K562 (cell line): ENCODE measurements at regions not wholly inside any gene's neighbourhood (a gene's known extent, or its start where the extent isn't known, plus 50 kb on each side); places are given as distances from the start of the nearest gene placed in this dataset.

Experiments used
- ATAC-seq: fragments of 200-7000 bp; cut with Tn5 transposase; 3 replicates; pipeline ENCODE4 v1.9.1; 2020; ENCODE audit warnings: moderate library complexity
- BruUV-seq: library from RNA; stranded (reverse); fragments of 400-500 nt; replicated peaks from 2 replicates; lab custom pipeline; 2021; lab: Mats Ljungman, UMichigan
- CTCF ChIA-PET: fragments of 300-600 bp; formaldehyde crosslinking; extraction: SDS; loops from one replicate; lab custom pipeline; 2021; ENCODE audit warnings: low intra/inter-chr PET ratio; lab: Yijun Ruan, JAX
- POLR2A ChIA-PET: fragments of 300-600, 350-650 bp; sonication (Branson Sonifier 250); formaldehyde crosslinking; extraction: SDS; loops from one replicate; lab custom pipeline; 2021; ENCODE audit warnings: antibody characterized with exemption, inconsistent platforms; lab: Yijun Ruan, JAX
- DNase-seq, 4 experiments: peaks; one replicate each; pipeline versions ENCODE4 v3.0.0 to v3.0.0-alpha.2; 2011 to 2018; ENCODE audit warnings: low spot score in 3 of 4, mixed read lengths in 3 of 4; ENCODE audit errors: extremely low read depth in 1 of 4
- FAIRE-seq: peaks from 2 replicates; lab custom pipeline; 2011; peaks lifted over from hg19 to GRCh38; lab: Jason Lieb, UNC
- H2AFZ ChIP-seq: 2 replicates; pipeline ENCODE4 v1.6.0; 2011; ENCODE audit warnings: low read depth, low read length, control low read depth, inconsistent platforms
- H3K27ac ChIP-seq: fragments of 200-600 bp; 3 replicates; pipeline ENCODE4 v1.8.0; 2011; ENCODE audit warnings: low read depth, mild to moderate bottlenecking, control low read depth, inconsistent platforms, low read length, moderate library complexity, mixed read lengths; ENCODE audit errors: extremely low read depth
- H3K27me3 ChIP-seq, 2 experiments: fragments of 300-600 bp in 1 of 2; 2 replicates in 1 of 2; 3 replicates in 1 of 2; pipeline versions ENCODE4 v1.6.0 to v1.8.0; 2011; ENCODE audit warnings: inconsistent platforms in 2 of 2, low read length in 2 of 2, mild to moderate bottlenecking in 1 of 2, mixed read lengths in 1 of 2, moderate library complexity in 1 of 2; ENCODE audit not compliant: control insufficient read depth in 2 of 2, insufficient read depth in 2 of 2
- H3K36me3 ChIP-seq: fragments of 300-600 bp; 3 replicates; pipeline ENCODE4 v1.8.0; 2011; ENCODE audit warnings: mild to moderate bottlenecking, low read length, inconsistent platforms; ENCODE audit not compliant: control insufficient read depth, insufficient read depth
- H3K4me1 ChIP-seq, 2 experiments: fragments of 200-600 bp in 1 of 2; replicated peaks in 1 of 2; 2 replicates in 1 of 2; 3 replicates in 1 of 2; pipeline versions ENCODE4 v1.5.1 to v1.8.0; 2011; ENCODE audit warnings: inconsistent platforms in 2 of 2, low read length in 2 of 2, mild to moderate bottlenecking in 1 of 2, mixed read lengths in 1 of 2, moderate library complexity in 1 of 2; ENCODE audit not compliant: control insufficient read depth in 2 of 2, insufficient read depth in 2 of 2
- H3K4me2 ChIP-seq: 2 replicates; pipeline ENCODE4 v1.6.1; 2011; ENCODE audit warnings: low read length, control low read depth, inconsistent platforms, mixed read lengths; ENCODE audit not compliant: insufficient read depth
- H3K4me3 ChIP-seq: fragments of 200-600 bp; sonication (generic), shearing (Covaris generic); 2 replicates; pipeline ENCODE4 v1.5.1; 2016; ENCODE audit warnings: control low read depth, inconsistent platforms
- H3K79me2 ChIP-seq: fragments of 200-600 bp; 3 replicates; pipeline ENCODE4 v1.8.0; 2011; ENCODE audit warnings: low read length, inconsistent platforms; ENCODE audit not compliant: control insufficient read depth, insufficient read depth
- H3K9ac ChIP-seq, 2 experiments: 2 replicates each; pipeline versions ENCODE4 v1.6.0 to v1.6.1; 2011; ENCODE audit warnings: low read depth in 2 of 2, low read length in 2 of 2, control low read depth in 1 of 2, inconsistent platforms in 1 of 2, mild to moderate bottlenecking in 1 of 2, mixed read lengths in 1 of 2; ENCODE audit not compliant: insufficient read depth in 1 of 2
- H3K9me1 ChIP-seq: one replicate; pipeline ENCODE4 v1.6.0; 2011; ENCODE audit warnings: inconsistent platforms, mild to moderate bottlenecking, low read length, moderate library complexity; ENCODE audit not compliant: control insufficient read depth, insufficient read depth
- H3K9me3 ChIP-seq: replicated peaks from 2 replicates; pipeline ENCODE4 v1.5.1; 2011; ENCODE audit warnings: low read depth, low read length, inconsistent platforms; ENCODE audit not compliant: control insufficient read depth, insufficient read depth
- H4K20me1 ChIP-seq: replicated peaks from 2 replicates; pipeline ENCODE4 v1.6.1; 2011; ENCODE audit warnings: low read length, inconsistent platforms, mixed read lengths; ENCODE audit not compliant: control insufficient read depth, insufficient read depth
- ATF1 ChIP-seq, 2 experiments: fragments of 450-650 bp in 1 of 2; IDR thresholded peaks; 2 replicates each; pipeline ENCODE4 v1.6.1; 2016; ENCODE audit warnings: missing compliant biosample characterization in 1 of 2, missing genetic modification characterization in 1 of 2
- CEBPB ChIP-seq: fragments of 450-650 bp; IDR thresholded peaks from 2 replicates; pipeline ENCODE4 v1.6.1; 2016; ENCODE audit warnings: missing genetic modification characterization, missing compliant biosample characterization
- DPF2 ChIP-seq: fragments of 450-650 bp; IDR thresholded peaks from 2 replicates; pipeline ENCODE4 v1.6.1; 2016
- NR2C2 ChIP-seq, 2 experiments: fragments of 200-800 bp in 1 of 2; sonication (Bioruptor generic) in 1 of 2; sonication (generic) in 1 of 2; formaldehyde crosslinking in 1 of 2; IDR thresholded peaks; 2 replicates each; pipeline versions ENCODE4 v1.6.1 to v1.8.0; 2016 to 2022; ENCODE audit warnings: mild to moderate bottlenecking in 1 of 2, missing compliant biosample characterization in 1 of 2, missing genetic modification characterization in 1 of 2, missing genetic modification reagents in 1 of 2
- RNF2 ChIP-seq: sonication (generic); IDR thresholded peaks from 2 replicates; pipeline ENCODE4 v1.6.1; 2016
- ZNF316 ChIP-seq: fragments of 450-650 bp; IDR thresholded peaks from 2 replicates; pipeline ENCODE4 v1.6.1; 2016
- WGBS: fragments of 100-300 bp; shearing (Covaris generic); methylation state at CpG from one replicate; pipeline ENCODE4 v1.1.6; 2016; ENCODE audit warnings: low coverage, mixed read lengths; ENCODE audit not compliant: insufficient coverage; ENCODE audit errors: missing lambda C conversion rate; 5-methylcytosine and 5-hydroxymethylcytosine counted together
- in situ Hi-C: fragments of 300-500 bp; cut with MboI; formaldehyde crosslinking; loops from 4 replicates; pipeline ENCODE4 v1.15.0; 2018; ENCODE audit warnings: inconsistent platforms, mixed read lengths
- intact Hi-C: fragments of 100-400 bp; cut with micrococcal nuclease; formaldehyde crosslinking; loops from 2 replicates; pipeline ENCODE4 v1.14.2; 2022
- TF ChIP-seq, protein P1 (sequence below), 2 experiments: IDR thresholded peaks in 1 of 2; conservative IDR thresholded peaks in 1 of 2; 2 replicates each; pipeline ENCODE4 v1.6.1; 2016; ENCODE audit warnings: low read depth in 2 of 2, mild to moderate bottlenecking in 1 of 2, missing compliant biosample characterization in 1 of 2, missing genetic modification characterization in 1 of 2, moderate library complexity in 1 of 2
- TF ChIP-seq, protein P2 (sequence below): fragments of 250-450 bp; sonication (Bioruptor Pico); IDR thresholded peaks from 2 replicates; pipeline ENCODE4 v1.4.0; 2020; ENCODE audit warnings: mild to moderate bottlenecking, moderate library complexity
- TF ChIP-seq, protein P3 (sequence below): fragments of 450-650 bp; IDR thresholded peaks from 2 replicates; pipeline ENCODE4 v1.6.1; 2016
- TF ChIP-seq, protein P4 (sequence below): fragments of 450-650 bp; IDR thresholded peaks from 2 replicates; pipeline ENCODE4 v1.6.1; 2018; ENCODE audit not compliant: partially characterized antibody

DNA sequence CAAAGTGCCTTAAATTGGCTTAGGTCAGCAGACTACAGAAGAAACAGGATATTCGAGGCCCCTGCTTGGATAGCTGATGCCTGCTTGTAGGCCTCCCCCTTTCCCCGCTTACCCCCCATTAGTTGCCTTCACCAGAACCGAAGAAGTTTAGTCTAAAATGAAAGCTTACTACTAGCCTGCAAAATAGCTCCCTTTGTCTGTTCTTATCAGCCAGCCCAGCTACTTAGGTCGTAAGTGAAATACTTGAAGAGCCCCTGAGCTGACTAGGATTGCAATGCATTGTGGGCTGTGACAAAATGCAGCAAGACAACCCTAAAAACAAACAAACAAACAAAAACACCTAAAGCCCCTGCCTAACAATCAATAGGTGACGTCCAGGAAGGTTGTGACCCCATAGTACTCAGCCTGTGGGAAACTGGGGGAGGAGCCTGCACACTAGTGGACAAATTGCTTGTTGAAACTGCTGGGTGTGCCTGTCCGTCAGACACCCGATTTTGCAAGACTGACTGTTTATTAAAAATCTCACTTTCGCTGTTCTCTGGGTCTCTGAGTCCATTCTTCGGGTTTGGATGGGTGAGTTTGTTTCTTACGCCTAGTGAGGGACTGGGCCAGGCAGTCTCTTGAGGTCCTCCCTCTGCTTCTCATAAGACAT lies 105.0 kb upstream of the DUSP22 start:
- TF ChIP-seq RNF2 (no peak), ATF1 (CRISPR knock-in tag; IDR thresholded peaks at IDR 0.05) (no peak), ATF1 (tag; IDR thresholded peaks at IDR 0.05) (0 out of 2 replicates have a peak, but pooled peaks have one; percentile 11), CEBPB (tag) (peak; percentile 74), DPF2 (peak; percentile 32; the same call in 1 of the 2 replicates), NR2C2 (CRISPR knock-in tag; IDR thresholded peaks at IDR 0.05) (no peak), NR2C2 (tag; IDR thresholded peaks at IDR 0.05) (0 out of 2 replicates have a peak, but pooled peaks have one; percentile 26), ZNF316 (peak; percentile 15; the same call in 1 of the 2 replicates)
- TF ChIP-seq, protein P1, sequence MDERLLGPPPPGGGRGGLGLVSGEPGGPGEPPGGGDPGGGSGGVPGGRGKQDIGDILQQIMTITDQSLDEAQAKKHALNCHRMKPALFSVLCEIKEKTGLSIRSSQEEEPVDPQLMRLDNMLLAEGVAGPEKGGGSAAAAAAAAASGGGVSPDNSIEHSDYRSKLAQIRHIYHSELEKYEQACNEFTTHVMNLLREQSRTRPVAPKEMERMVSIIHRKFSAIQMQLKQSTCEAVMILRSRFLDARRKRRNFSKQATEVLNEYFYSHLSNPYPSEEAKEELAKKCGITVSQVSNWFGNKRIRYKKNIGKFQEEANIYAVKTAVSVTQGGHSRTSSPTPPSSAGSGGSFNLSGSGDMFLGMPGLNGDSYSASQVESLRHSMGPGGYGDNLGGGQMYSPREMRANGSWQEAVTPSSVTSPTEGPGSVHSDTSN (CRISPR knock-in tag; IDR thresholded peaks at IDR 0.05; ENCODE audit: low read depth), result no peak
- TF ChIP-seq, protein P1 (tag; conservative IDR thresholded peaks at IDR 0.05; ENCODE audit: low read depth), result peak; percentile 46; the same call in 1 of the 2 replicates
- TF ChIP-seq, protein P2, sequence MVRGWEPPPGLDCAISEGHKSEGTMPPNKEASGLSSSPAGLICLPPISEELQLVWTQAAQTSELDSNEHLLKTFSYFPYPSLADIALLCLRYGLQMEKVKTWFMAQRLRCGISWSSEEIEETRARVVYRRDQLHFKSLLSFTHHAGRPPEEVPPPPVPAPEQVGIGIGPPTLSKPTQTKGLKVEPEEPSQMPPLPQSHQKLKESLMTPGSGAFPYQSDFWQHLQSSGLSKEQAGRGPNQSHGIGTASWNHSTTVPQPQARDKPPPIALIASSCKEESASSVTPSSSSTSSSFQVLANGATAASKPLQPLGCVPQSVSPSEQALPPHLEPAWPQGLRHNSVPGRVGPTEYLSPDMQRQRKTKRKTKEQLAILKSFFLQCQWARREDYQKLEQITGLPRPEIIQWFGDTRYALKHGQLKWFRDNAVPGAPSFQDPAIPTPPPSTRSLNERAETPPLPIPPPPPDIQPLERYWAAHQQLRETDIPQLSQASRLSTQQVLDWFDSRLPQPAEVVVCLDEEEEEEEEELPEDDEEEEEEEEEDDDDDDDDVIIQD (CRISPR knock-in tag), result no peak
- TF ChIP-seq, protein P3, sequence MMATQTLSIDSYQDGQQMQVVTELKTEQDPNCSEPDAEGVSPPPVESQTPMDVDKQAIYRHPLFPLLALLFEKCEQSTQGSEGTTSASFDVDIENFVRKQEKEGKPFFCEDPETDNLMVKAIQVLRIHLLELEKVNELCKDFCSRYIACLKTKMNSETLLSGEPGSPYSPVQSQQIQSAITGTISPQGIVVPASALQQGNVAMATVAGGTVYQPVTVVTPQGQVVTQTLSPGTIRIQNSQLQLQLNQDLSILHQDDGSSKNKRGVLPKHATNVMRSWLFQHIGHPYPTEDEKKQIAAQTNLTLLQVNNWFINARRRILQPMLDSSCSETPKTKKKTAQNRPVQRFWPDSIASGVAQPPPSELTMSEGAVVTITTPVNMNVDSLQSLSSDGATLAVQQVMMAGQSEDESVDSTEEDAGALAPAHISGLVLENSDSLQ, result peak; percentile 70
- TF ChIP-seq, protein P4, sequence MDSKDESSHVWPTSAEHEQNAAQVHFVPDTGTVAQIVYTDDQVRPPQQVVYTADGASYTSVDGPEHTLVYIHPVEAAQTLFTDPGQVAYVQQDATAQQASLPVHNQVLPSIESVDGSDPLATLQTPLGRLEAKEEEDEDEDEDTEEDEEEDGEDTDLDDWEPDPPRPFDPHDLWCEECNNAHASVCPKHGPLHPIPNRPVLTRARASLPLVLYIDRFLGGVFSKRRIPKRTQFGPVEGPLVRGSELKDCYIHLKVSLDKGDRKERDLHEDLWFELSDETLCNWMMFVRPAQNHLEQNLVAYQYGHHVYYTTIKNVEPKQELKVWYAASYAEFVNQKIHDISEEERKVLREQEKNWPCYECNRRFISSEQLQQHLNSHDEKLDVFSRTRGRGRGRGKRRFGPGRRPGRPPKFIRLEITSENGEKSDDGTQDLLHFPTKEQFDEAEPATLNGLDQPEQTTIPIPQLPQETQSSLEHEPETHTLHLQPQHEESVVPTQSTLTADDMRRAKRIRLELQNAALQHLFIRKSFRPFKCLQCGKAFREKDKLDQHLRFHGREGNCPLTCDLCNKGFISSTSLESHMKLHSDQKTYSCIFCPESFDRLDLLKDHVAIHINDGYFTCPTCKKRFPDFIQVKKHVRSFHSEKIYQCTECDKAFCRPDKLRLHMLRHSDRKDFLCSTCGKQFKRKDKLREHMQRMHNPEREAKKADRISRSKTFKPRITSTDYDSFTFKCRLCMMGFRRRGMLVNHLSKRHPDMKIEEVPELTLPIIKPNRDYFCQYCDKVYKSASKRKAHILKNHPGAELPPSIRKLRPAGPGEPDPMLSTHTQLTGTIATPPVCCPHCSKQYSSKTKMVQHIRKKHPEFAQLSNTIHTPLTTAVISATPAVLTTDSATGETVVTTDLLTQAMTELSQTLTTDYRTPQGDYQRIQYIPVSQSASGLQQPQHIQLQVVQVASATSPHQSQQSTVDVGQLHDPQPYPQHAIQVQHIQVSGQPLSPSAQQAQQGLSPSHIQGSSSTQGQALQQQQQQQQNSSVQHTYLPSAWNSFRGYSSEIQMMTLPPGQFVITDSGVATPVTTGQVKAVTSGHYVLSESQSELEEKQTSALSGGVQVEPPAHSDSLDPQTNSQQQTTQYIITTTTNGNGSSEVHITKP, result peak; percentile 16
- CTCF ChIA-PET, result no interaction called here
- H3K9me1 ChIP-seq, result no peaks in the 10 kb centered on the region
- H3K9ac ChIP-seq, result no peak overlapping the region
- WGBS, result 4% methylated on average over 10 of the region's 10 CpGs
- BruUV-seq, result no TSS peak
- H4K20me1 ChIP-seq, result no peaks in the 10 kb centered on the region
- peaks cover 7 to 43% of the 10 kb centered on the region in 2 experiments; a peak in 3 of 5 replicates for H3K27me3 ChIP-seq
- peak overlapping the region; percentile 73 for H2AFZ ChIP-seq
- in situ Hi-C loops (no loop called here), intact Hi-C loops (loop anchor here (5.0 kb wide), 2 partner anchors 405 to 605 kb away; no protein-coding TSS in a partner anchor)
- peak overlapping the region; percentile 28 for H3K4me2 ChIP-seq
- H3K79me2 ChIP-seq, result no peaks in the 10 kb centered on the region
- H3K4me1 ChIP-seq, result peaks cover 0 to 4% of the 10 kb centered on the region in 2 experiments; a peak in 3 of 5 replicates
- H3K27ac ChIP-seq, result no peak overlapping the region
- ATAC-seq (no peak), DNase-seq (peak in 1 of 4 experiments; percentile 18), FAIRE-seq (no peak)
- H3K4me3 ChIP-seq, result no peak overlapping the region
- POLR2A ChIA-PET, result interaction anchor here (0.6 to 1.4 kb wide), 2 partner anchors 12 to 23 kb away, joined by 3 to 4 read pairs; no protein-coding TSS in a partner anchor
- H3K9me3 ChIP-seq, result no peaks in the 10 kb centered on the region
- no peaks in the 10 kb centered on the region for H3K36me3 ChIP-seq
